IMR-90 (cell line): ENCODE measurements at regions not wholly inside any gene's neighbourhood (a gene's known extent, or its start where the extent isn't known, plus 50 kb on each side); places are given as distances from the start of the nearest gene placed in this dataset.

Source experiments
- POLR2A ChIP-seq: IDR thresholded peaks from 2 replicates; pipeline ENCODE4 v1.6.1; 2012; ENCODE audit warnings: mild to moderate bottlenecking, low read depth, low read length
- TF ChIP-seq, protein P1 (sequence below): conservative IDR thresholded peaks from 2 replicates; pipeline ENCODE4 v1.5.1; 2012; ENCODE audit warnings: mild to moderate bottlenecking, low read depth, low read length, improper control_type of control experiment
- TF ChIP-seq, protein P2 (sequence below): fragments of 150-350 bp; IDR thresholded peaks from 2 replicates; pipeline ENCODE4 v1.6.1; 2017; ENCODE audit warnings: mild to moderate bottlenecking, antibody characterized with exemption, low read length, low read depth

DNA sequence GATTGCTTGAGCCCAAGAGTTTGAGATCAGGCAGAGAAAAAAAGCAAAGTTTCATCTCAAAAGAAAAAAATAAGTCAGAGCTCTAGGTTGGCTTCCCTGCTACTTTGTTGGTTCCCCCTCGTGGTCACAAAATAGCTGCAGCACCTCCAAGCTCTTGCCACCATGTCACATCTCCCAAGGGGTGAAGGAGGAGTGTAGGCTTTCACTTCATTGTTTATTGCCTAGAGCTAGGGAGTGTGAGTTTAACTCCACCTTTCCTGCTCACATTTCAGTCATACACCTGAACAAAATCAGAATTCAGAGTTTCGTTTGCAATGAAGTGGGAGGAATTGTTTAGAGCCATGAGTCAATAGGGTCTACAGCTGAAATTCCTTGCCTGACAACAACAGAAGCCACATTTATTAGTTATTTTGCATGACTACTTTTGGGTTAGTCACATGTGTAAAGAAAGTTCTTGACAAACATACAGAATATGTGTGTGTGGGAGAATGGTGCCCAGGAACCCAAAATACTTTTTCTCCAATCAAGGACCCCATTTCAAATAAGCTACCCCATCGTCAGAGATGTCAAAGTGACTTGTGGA is 56.2 kb upstream of the UFL1 start:
- TF ChIP-seq, protein P1, sequence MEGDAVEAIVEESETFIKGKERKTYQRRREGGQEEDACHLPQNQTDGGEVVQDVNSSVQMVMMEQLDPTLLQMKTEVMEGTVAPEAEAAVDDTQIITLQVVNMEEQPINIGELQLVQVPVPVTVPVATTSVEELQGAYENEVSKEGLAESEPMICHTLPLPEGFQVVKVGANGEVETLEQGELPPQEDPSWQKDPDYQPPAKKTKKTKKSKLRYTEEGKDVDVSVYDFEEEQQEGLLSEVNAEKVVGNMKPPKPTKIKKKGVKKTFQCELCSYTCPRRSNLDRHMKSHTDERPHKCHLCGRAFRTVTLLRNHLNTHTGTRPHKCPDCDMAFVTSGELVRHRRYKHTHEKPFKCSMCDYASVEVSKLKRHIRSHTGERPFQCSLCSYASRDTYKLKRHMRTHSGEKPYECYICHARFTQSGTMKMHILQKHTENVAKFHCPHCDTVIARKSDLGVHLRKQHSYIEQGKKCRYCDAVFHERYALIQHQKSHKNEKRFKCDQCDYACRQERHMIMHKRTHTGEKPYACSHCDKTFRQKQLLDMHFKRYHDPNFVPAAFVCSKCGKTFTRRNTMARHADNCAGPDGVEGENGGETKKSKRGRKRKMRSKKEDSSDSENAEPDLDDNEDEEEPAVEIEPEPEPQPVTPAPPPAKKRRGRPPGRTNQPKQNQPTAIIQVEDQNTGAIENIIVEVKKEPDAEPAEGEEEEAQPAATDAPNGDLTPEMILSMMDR = no peak
- TF ChIP-seq, protein P2, sequence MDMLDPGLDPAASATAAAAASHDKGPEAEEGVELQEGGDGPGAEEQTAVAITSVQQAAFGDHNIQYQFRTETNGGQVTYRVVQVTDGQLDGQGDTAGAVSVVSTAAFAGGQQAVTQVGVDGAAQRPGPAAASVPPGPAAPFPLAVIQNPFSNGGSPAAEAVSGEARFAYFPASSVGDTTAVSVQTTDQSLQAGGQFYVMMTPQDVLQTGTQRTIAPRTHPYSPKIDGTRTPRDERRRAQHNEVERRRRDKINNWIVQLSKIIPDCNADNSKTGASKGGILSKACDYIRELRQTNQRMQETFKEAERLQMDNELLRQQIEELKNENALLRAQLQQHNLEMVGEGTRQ = no peak
- no peak for TF ChIP-seq POLR2A
